NCI-H146 treated with DMSO at 0.1 percent for 48 hours (cell line): ENCODE measurements at regions not wholly inside any gene's neighbourhood (a gene's known extent, or its start where the extent isn't known, plus 50 kb on each side); places are given as distances from the start of the nearest gene placed in this dataset.
A peak's percentile ranks its signal among the peaks of the same experiment; 100 is the strongest.
"Not testable (repeated sequence)": the region's sequence is repeated elsewhere in the genome, so short reads cannot be mapped to it uniquely, and the experiment has no call there.

Experiments
- DNase-seq: peaks from one replicate; lab custom pipeline; 2025; ENCODE audit not compliant: unreplicated experiment; lab: John Stamatoyannopoulos, UW

- DNase-seq, result peak; percentile 10
Observed at GRCh38 chrX:125378205-125378604, 58.5 kb downstream of the TEX13C start.

GRCh38 chrX:125378770-125379169 lies 59.1 kb downstream of the TEX13C start:
- DNase-seq, result no peak

- DNase-seq, result no peak
Observed at GRCh38 chrX:125382148-125382628, 62.5 kb downstream of the TEX13C start.

- DNase-seq, result no peak
Observed at GRCh38 chrX:125382889-125383288, 63.2 kb downstream of the TEX13C start.

- no peak for DNase-seq
Observed at GRCh38 chrX:125384867-125385266, 65.2 kb downstream of the TEX13C start.

- no peak for DNase-seq
Observed at GRCh38 chrX:125387945-125388344, 68.3 kb downstream of the TEX13C start.

GRCh38 chrX:125394449-125394848 lies 74.8 kb downstream of the TEX13C start:
- DNase-seq, result no peak

- DNase-seq, result no peak
Observed at GRCh38 chrX:125395626-125396025, 76.0 kb downstream of the TEX13C start.

- no peak for DNase-seq
Observed at GRCh38 chrX:125398959-125399440, 79.3 kb downstream of the TEX13C start.

- no peak for DNase-seq
Observed at GRCh38 chrX:125402807-125403206, 83.1 kb downstream of the TEX13C start.

GRCh38 chrX:125404667-125405160 lies 85.0 kb downstream of the TEX13C start:
- DNase-seq, result no peak

GRCh38 chrX:125405339-125405738 lies 85.7 kb downstream of the TEX13C start:
- no peak for DNase-seq

- DNase-seq, result no peak
Observed at GRCh38 chrX:125407314-125407713, 87.6 kb downstream of the TEX13C start.

GRCh38 chrX:125420809-125421208 lies 101.1 kb downstream of the TEX13C start:
- no peak for DNase-seq

- no peak for DNase-seq
Observed at GRCh38 chrX:125422986-125423385, 103.3 kb downstream of the TEX13C start.

- DNase-seq, result no peak
Observed at GRCh38 chrX:125424536-125424935, 104.9 kb downstream of the TEX13C start.

GRCh38 chrX:125436855-125437254 lies 117.2 kb downstream of the TEX13C start:
- DNase-seq, result no peak

- no peak for DNase-seq
Observed at GRCh38 chrX:125439194-125439849, 119.7 kb downstream of the TEX13C start.

GRCh38 chrX:125444659-125445058 lies 125.0 kb downstream of the TEX13C start:
- no peak for DNase-seq

GRCh38 chrX:125475482-125475881 lies 155.8 kb downstream of the TEX13C start:
- no peak for DNase-seq

- no peak for DNase-seq
Observed at GRCh38 chrX:125492439-125492838, 172.8 kb downstream of the TEX13C start.

- DNase-seq, result not testable (repeated sequence)
Observed at GRCh38 chrX:125493004-125493403, 173.3 kb downstream of the TEX13C start.

GRCh38 chrX:125497667-125498066 lies 178.0 kb downstream of the TEX13C start:
- DNase-seq, result no peak
